Omental fat pad (tissue), 3 donors: ENCODE measurements at regions not wholly inside any gene's neighbourhood (a gene's known extent, or its start where the extent isn't known, plus 50 kb on each side); places are given as distances from the start of the nearest gene placed in this dataset.

Source experiments
- ATAC-seq: fragments of 150-250 bp; one replicate; pipeline ENCODE4 v1.9.1; 2016; ENCODE audit warnings: mild to moderate bottlenecking, moderate library complexity; ENCODE audit not compliant: low FRiP score
- DNase-seq: peaks from one replicate; pipeline ENCODE4 v3.0.0-alpha.2; 2019; ENCODE audit warnings: low spot score
- CTCF ChIP-seq, 3 donors: fragments of 450-650 bp; IDR thresholded peaks; one replicate each; pipeline ENCODE4 v1.5.1; 2016 to 2017; ENCODE audit warnings: antibody characterized with exemption in 3 of 3, mild to moderate bottlenecking in 3 of 3, moderate library complexity in 2 of 3

GRCh38 chr15:96403932-96404331, 73.4 kb downstream of the NR2F2 start:
- DNase-seq: no peak
- no peak for ATAC-seq
- no peak for TF ChIP-seq CTCF (IDR thresholded peaks at IDR 0.05)

- ATAC-seq (no peak), DNase-seq (no peak)
- TF ChIP-seq CTCF (IDR thresholded peaks at IDR 0.05): no peak
Observed at GRCh38 chr15:96404560-96404959, 74.1 kb downstream of the NR2F2 start.

- ATAC-seq (no peak), DNase-seq (no peak)
- TF ChIP-seq CTCF (IDR thresholded peaks at IDR 0.05): no peak
Observed at GRCh38 chr15:96406291-96406690, 75.8 kb downstream of the NR2F2 start.

- DNase-seq (no peak), ATAC-seq (no peak)
- TF ChIP-seq CTCF (IDR thresholded peaks at IDR 0.05): no peak
Observed at GRCh38 chr15:96406701-96407100, 76.2 kb downstream of the NR2F2 start.

- ATAC-seq: no peak
- TF ChIP-seq CTCF (IDR thresholded peaks at IDR 0.05): no peak
- no peak for DNase-seq
Observed at GRCh38 chr15:96407482-96407881, 77.0 kb downstream of the NR2F2 start.

- DNase-seq (no peak), ATAC-seq (no peak)
- TF ChIP-seq CTCF (IDR thresholded peaks at IDR 0.05): no peak
Observed at GRCh38 chr15:96408591-96409183, 78.2 kb downstream of the NR2F2 start.
